ENCODE measurements at regions not wholly inside any gene's neighbourhood (a gene's known extent, or its start where the extent isn't known, plus 50 kb on each side); places are given as distances from the start of the nearest gene placed in this dataset.

DNA sequence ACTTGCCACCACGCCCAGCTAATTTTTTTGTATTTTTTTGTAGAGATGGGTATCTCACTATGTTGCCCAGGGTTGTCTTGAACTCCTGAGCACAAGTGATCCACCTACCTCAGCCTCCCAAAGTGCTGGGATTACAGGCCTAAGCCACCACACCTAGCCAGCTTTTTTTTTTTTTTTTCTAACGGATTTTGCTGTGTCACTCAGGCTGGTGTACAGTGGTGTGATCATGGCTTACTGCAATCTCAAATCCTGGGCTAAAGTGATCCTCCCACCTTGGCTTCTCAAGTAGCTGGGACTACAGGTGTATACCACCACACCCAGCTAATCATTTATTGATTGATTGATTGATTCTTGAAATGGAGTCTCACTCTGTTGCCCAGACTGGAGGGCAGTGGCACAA lies 106.0 kb upstream of the TRIM24 start:
- TF ChIP-seq, protein P1, sequence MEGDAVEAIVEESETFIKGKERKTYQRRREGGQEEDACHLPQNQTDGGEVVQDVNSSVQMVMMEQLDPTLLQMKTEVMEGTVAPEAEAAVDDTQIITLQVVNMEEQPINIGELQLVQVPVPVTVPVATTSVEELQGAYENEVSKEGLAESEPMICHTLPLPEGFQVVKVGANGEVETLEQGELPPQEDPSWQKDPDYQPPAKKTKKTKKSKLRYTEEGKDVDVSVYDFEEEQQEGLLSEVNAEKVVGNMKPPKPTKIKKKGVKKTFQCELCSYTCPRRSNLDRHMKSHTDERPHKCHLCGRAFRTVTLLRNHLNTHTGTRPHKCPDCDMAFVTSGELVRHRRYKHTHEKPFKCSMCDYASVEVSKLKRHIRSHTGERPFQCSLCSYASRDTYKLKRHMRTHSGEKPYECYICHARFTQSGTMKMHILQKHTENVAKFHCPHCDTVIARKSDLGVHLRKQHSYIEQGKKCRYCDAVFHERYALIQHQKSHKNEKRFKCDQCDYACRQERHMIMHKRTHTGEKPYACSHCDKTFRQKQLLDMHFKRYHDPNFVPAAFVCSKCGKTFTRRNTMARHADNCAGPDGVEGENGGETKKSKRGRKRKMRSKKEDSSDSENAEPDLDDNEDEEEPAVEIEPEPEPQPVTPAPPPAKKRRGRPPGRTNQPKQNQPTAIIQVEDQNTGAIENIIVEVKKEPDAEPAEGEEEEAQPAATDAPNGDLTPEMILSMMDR (IDR thresholded peaks at IDR 0.05): no peak
- TF ChIP-seq POLR2A (IDR thresholded peaks at IDR 0.05): no peak

Data from esophagus squamous epithelium (tissue), 4 donors.